ENCODE measurements at regions not wholly inside any gene's neighbourhood (a gene's known extent, or its start where the extent isn't known, plus 50 kb on each side); places are given as distances from the start of the nearest gene placed in this dataset.

GRCh38 chr16:16782153-16782552 is 403.2 kb downstream of the NPIPA7 start:
- TF ChIP-seq CTCF (IDR thresholded peaks at IDR 0.05; ENCODE audit: insufficient read depth, low read length, poor library complexity, severe bottlenecking) (no peak), EZH2phosphoT487 (conservative IDR thresholded peaks at IDR 0.05; ENCODE audit: low read length) (no peak)

Data from SU-DHL-6 (cell line).